ENCODE measurements at regions not wholly inside any gene's neighbourhood (a gene's known extent, or its start where the extent isn't known, plus 50 kb on each side); places are given as distances from the start of the nearest gene placed in this dataset.

GRCh38 chr17:65366102-65366844 is 195.2 kb downstream of the AXIN2 start:
- no peak for DNase-seq (ENCODE audit: low spot score)

DNA sequence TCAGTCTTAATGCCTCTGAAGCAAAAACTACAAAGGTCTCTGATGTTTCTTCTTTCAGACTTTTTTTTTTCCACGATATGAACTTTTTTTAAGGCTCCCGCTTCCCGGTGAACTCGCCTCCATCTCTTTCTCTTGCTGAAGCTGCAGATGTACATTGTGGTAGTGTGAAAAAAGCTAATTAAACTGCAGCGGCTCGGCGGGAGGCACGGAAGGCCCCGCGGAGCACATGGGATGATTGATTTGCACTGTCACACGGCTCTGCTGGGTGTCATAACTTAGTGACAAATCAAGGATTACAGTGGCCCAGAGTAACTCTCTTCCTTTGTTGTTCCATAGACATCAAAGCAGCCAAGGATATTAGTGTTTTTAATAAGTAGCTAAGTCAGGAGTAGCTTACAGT is 196.3 kb downstream of the AXIN2 start:
- DNase-seq (ENCODE audit: low spot score): no peak

DNA sequence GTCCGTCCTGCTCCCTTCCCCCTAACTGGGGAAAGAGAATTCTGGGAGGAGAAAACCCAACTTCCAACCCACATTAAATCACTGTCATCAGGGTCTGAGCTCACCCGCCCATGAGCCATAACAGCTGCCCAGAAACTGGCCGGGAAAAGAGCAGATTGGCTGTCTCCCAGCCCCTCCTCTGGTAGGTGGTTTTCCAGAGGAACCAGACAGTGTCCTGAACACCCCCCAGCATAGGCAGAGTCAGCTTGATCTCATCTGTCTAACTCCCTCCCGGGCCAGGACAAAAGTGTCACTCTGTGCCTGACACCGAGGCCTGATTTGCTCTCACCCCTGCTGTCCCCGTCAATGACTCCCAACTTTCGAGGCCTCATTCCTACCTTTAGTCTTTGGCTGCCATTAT is 197.0 kb downstream of the AXIN2 start:
- DNase-seq (ENCODE audit: low spot score): no peak

GRCh38 chr17:65362826-65363225 is 198.6 kb downstream of the AXIN2 start:
- no peak for DNase-seq (ENCODE audit: low spot score)

DNA sequence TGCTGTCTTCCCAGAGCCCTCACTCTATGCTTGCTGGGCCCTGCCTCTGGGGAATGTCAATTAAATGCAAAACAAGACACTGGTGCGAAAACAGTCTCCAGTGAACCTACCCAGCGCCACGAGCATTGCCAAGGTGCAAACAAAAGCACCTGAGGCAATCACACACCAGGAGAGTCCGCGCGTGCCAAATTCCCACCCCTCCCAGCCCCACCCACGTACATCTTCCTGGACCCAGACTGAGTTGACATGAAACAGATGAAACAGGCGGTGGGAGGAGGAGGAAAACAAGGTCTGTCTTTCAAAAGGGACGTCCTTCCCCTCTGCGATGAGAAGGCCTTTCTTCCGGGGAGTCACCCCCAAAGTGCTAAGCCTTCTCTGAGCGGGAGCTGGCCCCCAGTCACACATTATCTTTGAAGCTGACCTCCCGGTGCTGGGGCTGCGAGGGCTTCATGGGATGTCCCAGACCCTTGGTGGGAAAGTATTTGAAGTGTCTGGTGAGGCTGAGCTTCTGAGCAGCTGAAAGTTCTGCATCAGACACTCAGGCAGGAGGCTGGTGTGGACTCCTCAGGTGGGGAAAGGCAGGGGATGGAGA is 200.4 kb downstream of the AXIN2 start:
- no peak for DNase-seq (ENCODE audit: low spot score)

DNA sequence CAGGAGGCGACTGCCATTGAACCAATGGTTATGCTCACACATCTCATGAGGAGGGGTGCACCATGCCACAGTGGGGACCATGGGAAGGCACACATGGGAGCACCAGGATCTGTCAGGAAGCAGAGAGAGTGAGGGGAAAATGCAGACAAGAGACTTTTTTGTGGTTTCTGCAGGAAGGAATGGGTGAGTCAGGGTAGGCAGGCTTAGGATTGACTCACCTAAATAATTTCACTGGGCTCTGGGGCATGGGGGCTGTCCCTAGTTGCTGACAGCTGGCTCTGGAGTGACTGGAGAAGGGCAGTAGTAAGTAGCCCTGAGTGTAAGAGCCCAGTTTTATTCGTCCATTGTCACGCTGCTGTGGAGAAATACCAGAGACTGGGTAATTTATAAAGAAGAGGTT is 202.4 kb downstream of the AXIN2 start:
- no peak for DNase-seq (ENCODE audit: low spot score)

- no peak for DNase-seq (ENCODE audit: low spot score)
These were observed 204.9 kb downstream of the AXIN2 start for GRCh38 chr17:65356536-65356935.

DNA sequence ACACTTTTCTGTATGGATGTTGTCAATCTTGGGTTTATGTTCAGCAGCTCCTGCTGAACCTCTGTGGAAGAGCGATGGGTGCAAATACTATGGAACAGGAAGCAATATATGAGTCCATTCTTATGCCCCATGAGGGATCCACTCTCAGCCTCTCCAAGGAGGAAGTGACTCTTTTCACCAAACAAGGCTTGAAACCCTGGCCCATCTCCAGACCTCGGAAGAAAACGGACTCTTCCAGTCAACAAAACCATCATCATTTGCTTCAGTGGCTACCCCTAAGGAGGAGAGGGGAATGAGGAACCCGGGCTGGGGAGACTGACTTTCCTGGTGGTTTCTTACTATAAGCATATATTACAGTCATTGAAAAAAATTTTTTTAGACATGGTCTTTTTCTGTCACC is 206.2 kb downstream of the AXIN2 start:
- no peak for DNase-seq (ENCODE audit: low spot score)

DNA sequence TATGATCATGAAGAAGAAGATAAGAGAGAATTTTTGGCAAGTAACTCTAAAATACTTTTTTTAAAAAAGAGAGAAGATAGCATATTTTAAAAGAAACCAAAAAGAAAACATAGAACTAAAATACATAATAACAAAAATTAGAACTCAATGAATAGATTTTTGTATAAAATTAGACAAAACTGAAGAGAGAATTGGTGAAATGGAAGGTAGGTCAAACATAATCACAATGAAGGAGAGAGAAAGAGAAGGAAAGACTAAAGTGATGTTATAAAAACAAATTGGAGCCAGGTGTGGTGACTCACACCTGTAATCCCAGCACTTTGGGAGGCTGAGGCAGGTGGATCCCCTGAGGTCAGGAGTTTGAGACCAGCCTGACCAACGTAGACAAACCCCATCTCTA is 211.5 kb downstream of the AXIN2 start:
- DNase-seq (ENCODE audit: low spot score): no peak

DNA sequence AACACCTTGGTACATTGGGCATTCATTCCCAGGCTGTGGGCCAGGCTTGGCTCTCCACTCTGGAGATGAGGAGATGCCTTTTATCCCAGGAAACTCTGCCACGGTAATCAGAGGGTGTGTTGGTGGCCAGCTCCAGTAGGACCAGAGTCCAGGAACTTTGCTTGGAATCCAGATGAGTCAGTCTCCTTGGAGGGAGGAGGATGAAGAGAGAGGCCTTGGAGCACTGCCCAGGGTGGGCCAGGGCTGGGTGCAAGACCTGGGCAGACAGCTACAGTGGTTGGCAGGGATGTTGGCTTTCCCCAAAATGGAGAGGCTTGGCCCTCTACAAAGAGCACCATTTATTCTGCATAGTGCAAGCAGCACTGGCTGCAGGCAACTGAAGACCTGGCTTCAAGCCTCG is 209.0 kb downstream of the RGS9 start:
- no peak for DNase-seq (ENCODE audit: low spot score)

DNA sequence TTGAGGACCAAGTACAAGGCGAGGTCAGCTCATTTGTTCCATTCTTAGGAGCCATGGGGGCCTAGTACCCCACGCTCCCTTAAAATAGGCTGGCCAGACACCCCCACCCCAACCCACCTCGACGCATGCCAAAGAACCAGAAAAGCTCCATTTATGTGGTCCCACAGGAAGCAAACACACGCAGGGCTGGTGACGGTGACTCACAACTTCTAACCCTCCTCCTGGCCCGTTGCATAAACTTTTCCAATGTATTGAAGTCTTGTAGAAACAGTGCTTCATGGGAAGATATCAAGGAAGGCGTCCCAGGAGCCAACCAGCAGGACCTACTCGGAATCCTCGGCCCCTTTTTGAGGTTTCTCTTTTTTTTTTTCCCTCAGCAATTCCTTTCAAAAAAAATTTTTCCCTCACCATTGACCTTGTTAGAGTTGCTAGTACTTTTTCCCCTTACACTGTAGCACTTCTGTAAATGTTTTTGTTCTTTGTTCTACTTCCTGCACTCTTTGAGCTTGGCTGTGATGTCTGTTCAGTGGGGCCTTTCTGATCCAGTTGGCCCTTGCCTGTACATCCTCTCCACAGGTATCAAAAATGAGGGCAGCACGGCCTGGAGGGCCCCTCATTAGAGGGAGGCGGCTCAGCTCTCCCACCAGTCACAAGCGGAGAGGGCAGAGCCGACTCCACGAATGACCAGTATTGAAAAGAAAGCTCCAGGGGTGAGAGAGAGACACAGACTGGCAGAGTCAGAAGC is 208.3 kb downstream of the RGS9 start:
- no peak for DNase-seq (ENCODE audit: low spot score)

GRCh38 chr17:65340401-65340800 is 203.2 kb downstream of the RGS9 start:
- DNase-seq (ENCODE audit: low spot score): no peak

DNA sequence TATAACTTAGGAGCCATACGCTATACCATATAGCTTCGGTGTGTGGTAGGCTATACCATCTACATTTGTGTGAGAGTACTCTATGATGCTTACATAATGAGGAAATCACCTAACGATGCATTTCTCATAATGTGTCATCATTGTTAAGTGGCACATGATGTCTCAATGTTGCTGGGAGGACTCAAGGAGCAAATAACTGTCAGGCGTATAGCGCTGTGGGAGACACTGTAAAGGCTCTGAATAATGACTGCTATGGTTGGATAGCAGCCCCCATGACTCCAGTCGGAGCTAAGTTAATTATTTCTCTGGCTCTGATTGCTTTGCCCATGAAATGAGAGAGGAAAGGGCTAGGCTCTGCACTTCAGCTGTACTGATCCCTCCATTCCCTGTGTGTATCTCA is 197.2 kb downstream of the RGS9 start:
- DNase-seq (ENCODE audit: low spot score): no peak

- no peak for DNase-seq (ENCODE audit: low spot score)
These were observed 195.6 kb downstream of the RGS9 start for GRCh38 chr17:65332779-65333178.

GRCh38 chr17:65332375-65332774 is 195.2 kb downstream of the RGS9 start:
- DNase-seq (ENCODE audit: low spot score): no peak

- no peak for DNase-seq (ENCODE audit: low spot score)
These were observed 191.4 kb downstream of the RGS9 start for GRCh38 chr17:65328567-65328966.

GRCh38 chr17:65324611-65325342 is 187.6 kb downstream of the RGS9 start:
- DNase-seq (ENCODE audit: low spot score): peak; percentile 31

DNA sequence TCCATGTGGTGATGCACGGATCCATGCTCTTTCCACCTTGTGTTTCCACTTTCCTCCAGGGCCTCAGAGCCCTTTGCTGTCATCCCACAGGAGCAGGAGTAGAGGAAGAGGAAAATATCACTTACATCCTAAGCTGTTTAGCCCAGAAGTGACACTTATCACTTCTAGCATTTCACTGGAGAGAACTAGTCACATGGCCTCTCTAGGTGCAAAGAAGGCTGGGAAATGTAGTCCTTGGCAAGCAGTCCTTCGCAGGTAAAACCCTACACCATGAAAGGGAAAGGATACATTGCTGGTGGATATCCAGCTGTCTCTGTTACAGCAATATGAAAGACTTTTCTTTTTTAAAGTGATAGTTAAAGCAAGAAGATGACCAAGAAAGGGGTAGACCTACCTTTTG is 185.9 kb downstream of the RGS9 start:
- DNase-seq (ENCODE audit: low spot score): no peak

- DNase-seq (ENCODE audit: low spot score): no peak
These were observed 183.7 kb downstream of the RGS9 start for GRCh38 chr17:65320820-65321219.

- DNase-seq (ENCODE audit: low spot score): no peak
These were observed 177.0 kb downstream of the RGS9 start for GRCh38 chr17:65314212-65314611.

DNA sequence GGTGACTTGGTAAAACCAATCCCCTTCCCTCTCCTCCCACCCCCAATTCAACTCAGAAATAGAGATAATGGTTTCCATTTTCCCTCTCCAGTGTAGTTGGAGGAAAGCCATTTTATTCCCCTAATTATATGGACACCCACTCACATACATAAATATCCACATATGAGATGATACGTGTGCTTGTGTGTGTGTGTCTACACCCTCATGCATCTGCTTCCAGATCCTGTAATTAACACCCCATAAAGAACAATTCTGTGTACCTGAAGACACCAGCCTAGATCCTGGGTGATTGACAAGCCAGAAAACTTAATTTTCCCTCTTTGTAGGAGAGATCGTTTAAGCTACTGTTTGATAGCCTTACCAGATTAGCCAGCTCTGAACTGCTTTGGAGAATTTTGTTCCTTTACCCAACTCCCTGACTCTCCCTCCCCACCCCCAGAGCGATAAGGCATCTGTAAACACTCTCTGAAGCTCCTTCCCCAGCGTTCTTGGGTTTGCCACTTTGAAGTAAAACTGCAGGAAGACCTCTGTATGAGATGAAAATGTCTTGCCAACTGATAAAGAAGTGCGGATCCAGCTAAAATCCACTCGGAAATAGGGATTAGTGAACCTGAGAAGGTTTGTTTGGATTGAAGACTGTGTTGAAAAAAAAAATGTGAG is 175.7 kb downstream of the RGS9 start:
- no peak for DNase-seq (ENCODE audit: low spot score)

DNA sequence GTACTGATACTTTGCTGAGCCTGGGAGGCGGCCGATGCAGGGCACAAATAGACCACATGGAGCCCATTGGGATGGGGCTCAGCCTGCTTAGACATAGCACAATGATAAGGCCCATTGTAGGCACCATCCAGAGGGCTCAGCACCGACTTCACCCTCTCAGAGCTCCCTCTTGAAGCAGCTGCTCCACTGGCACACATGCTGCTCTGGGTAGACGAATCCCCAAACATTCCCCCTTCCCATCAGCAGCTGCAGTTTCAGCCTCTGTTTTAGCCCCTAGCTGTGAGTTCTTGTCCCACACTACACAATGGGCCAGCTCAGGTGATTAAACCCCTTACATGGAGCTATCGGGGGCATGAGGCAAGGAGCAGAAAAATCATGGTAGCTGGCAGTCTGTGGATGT is 174.1 kb downstream of the RGS9 start:
- no peak for DNase-seq (ENCODE audit: low spot score)

Data from mucosa of gallbladder (tissue), 1 donor.